BLaER1 treated with 17β-estradiol and CSF1 and Interleukin-3, amounts not matched to agents 10 nM and 100 nM (cell line): ENCODE measurements at regions not wholly inside any gene's neighbourhood (a gene's known extent, or its start where the extent isn't known, plus 50 kb on each side); places are given as distances from the start of the nearest gene placed in this dataset.
A peak's percentile ranks its signal among the peaks of the same experiment; 100 is the strongest.

Source experiments
- H3K27ac ChIP-seq, 11 experiments: shearing (Covaris generic); formaldehyde crosslinking; 2 replicates each; pipeline ENCODE4 v1.8.1; 2022
- H3K27me3 ChIP-seq, 11 experiments: shearing (Covaris generic); formaldehyde crosslinking; 2 replicates each; pipeline ENCODE4 v1.8.1; 2022
- H3K36me3 ChIP-seq, 11 experiments: shearing (Covaris generic); formaldehyde crosslinking; 2 replicates each; pipeline ENCODE4 v1.8.1; 2022
- H3K4me1 ChIP-seq, 10 experiments: shearing (Covaris generic); formaldehyde crosslinking; 2 replicates each; pipeline ENCODE4 v1.8.1; 2022
- H3K4me2 ChIP-seq, 11 experiments: shearing (Covaris generic); formaldehyde crosslinking; 2 replicates each; pipeline ENCODE4 v1.8.1; 2022
- H3K4me3 ChIP-seq, 10 experiments: shearing (Covaris generic); formaldehyde crosslinking; 2 replicates each; pipeline ENCODE4 v1.8.1; 2022
- H3K9ac ChIP-seq, 11 experiments: shearing (Covaris generic); formaldehyde crosslinking; 2 replicates each; pipeline ENCODE4 v1.8.1; 2022
- H3K9me3 ChIP-seq, 11 experiments: shearing (Covaris generic); formaldehyde crosslinking; replicated peaks in 1 of 11; 2 replicates each; pipeline ENCODE4 v1.8.1; 2022
- H4K20me1 ChIP-seq, 11 experiments: shearing (Covaris generic); formaldehyde crosslinking; 2 replicates each; pipeline ENCODE4 v1.8.1; 2022
- Cebpa-rat ChIP-seq, 11 experiments: shearing (Covaris generic); IDR thresholded peaks; 2 replicates each; pipeline ENCODE4 v1.8.1; 2022

DNA sequence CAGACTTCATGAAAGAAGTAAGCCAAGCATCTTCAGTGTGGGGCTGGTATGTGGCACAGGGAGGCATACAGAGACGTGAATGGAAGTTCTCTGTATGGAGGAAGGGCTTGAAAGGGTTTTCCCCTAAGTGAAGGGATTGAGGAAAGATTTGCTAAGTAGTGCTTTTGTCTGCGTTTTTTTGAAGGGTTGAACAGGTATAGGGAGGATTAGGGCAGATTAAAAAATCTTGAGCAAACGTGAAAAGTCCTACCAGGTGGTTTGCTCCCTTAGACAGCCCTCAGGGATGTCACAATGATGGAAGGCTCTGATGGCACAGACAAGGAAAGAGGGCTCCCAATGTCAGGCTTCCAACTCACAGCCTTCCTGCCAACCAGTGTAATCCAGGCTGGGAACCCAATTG lies 181.7 kb upstream of the TAB2 start:
- H3K27me3 ChIP-seq: no peaks in the 10 kb centered on the region
- peaks cover 0 to 32% (median 13%) of the 10 kb centered on the region in 11 experiments; a peak in 11 of 22 replicates for H3K9me3 ChIP-seq
- no peak for TF ChIP-seq Cebpa-rat (IDR thresholded peaks at IDR 0.05)
- H3K4me3 ChIP-seq: no peak overlapping the region
- no peaks in the 10 kb centered on the region for H4K20me1 ChIP-seq
- H3K36me3 ChIP-seq: no peaks in the 10 kb centered on the region
- H3K27ac ChIP-seq: no peak overlapping the region
- peaks cover 22 to 40% (median 33%) of the 10 kb centered on the region in 10 experiments for H3K4me1 ChIP-seq
- H3K9ac ChIP-seq: no peak overlapping the region
- no peak overlapping the region for H3K4me2 ChIP-seq

DNA sequence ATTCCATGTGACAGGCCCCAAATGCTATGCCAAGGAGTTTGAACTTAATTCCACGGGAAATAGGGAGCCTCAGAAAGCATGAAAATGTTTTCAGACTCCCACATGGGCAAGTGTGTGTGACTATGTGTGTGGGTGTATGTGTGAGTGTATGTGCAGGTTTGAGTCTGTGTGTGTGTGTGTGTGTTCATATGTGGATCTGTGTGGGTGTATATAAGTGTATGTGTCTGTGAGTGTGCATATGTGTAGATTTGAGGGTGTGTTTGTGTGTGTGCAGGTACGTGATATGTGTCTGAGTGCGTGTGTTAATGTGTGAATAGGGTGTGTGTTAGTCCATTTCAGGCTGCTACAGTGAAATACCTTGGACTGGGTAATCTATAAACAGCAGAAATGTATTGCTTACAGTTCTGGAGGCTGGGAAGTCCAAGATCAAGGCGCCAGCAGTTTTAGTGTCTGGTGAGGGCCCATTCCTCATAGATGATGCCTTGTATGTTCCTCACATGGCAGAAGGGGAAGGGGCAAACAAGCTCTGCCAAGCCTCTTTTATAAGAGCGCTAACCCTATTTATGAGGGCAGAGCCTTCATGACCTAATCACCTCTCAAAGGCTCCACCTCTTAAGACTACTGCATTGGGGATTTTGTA lies 181.1 kb upstream of the TAB2 start:
- H3K27me3 ChIP-seq: no peaks in the 10 kb centered on the region
- H3K4me3 ChIP-seq: no peak overlapping the region
- H3K36me3 ChIP-seq: no peaks in the 10 kb centered on the region
- H4K20me1 ChIP-seq: no peaks in the 10 kb centered on the region
- no peak overlapping the region for H3K27ac ChIP-seq
- peaks cover 22 to 40% (median 31%) of the 10 kb centered on the region in 10 experiments for H3K4me1 ChIP-seq
- peak overlapping the region in 7 of 11 experiments; percentile 9 to 68 (median 63); a peak in 13 of 22 replicates for H3K4me2 ChIP-seq
- peaks cover 0 to 26% (median 10%) of the 10 kb centered on the region in 11 experiments; a peak in 11 of 22 replicates for H3K9me3 ChIP-seq
- TF ChIP-seq Cebpa-rat (IDR thresholded peaks at IDR 0.05): no peak
- H3K9ac ChIP-seq: no peak overlapping the region

GRCh38 chr6:149136913-149137286 lies 180.6 kb upstream of the TAB2 start:
- Histone ChIP-seq H3K9me3 (peaks cover 0 to 22% (median 9%) of the 10 kb centered on the region in 11 experiments; a peak in 9 of 22 replicates), H3K36me3 (no peaks in the 10 kb centered on the region), H4K20me1 (no peaks in the 10 kb centered on the region), H3K4me3 (no peak overlapping the region), H3K4me1 (peaks cover 22 to 40% (median 31%) of the 10 kb centered on the region in 10 experiments), H3K9ac (no peak overlapping the region), H3K27ac (no peak overlapping the region), H3K4me2 (peak overlapping the region in 10 of 11 experiments; percentile 9 to 68 (median 52); a peak in 16 of 22 replicates), H3K27me3 (no peaks in the 10 kb centered on the region)
- no peak for TF ChIP-seq Cebpa-rat (IDR thresholded peaks at IDR 0.05)

GRCh38 chr6:149137594-149137993 lies 179.9 kb upstream of the TAB2 start:
- Histone ChIP-seq H4K20me1 (no peaks in the 10 kb centered on the region), H3K9ac (no peak overlapping the region), H3K36me3 (no peaks in the 10 kb centered on the region), H3K27ac (no peak overlapping the region), H3K4me3 (no peak overlapping the region), H3K27me3 (no peaks in the 10 kb centered on the region), H3K9me3 (peaks cover 0 to 17% (median 3%) of the 10 kb centered on the region in 11 experiments; a peak in 10 of 22 replicates), H3K4me1 (peaks cover 20 to 33% (median 30%) of the 10 kb centered on the region in 10 experiments), H3K4me2 (peak overlapping the region in 5 of 11 experiments; percentile 18 to 68 (median 63); a peak in 10 of 22 replicates)
- no peak for TF ChIP-seq Cebpa-rat (IDR thresholded peaks at IDR 0.05)

DNA sequence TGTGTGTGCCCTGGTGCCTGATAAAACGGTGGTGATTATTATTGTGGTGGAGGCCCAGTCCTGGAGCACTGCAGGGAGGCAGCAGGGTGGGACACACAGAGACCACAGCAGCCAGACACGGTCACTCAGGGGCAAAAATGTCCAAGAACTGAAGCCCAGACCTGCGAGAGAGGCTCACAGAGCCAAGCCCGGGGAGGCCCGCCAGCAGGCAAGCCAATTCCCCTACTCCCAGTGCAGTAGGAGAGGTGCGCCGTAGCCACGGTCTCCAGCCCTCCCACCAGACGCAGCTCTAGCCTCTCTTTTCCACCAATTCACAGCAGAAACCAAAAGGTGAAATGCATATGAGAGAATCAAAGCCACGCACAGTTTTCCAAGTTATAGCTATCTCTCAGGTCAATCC lies 179.4 kb upstream of the TAB2 start:
- no peak overlapping the region for H3K27ac ChIP-seq
- H4K20me1 ChIP-seq: no peaks in the 10 kb centered on the region
- H3K4me2 ChIP-seq: no peak overlapping the region
- peaks cover 18 to 29% (median 28%) of the 10 kb centered on the region in 10 experiments for H3K4me1 ChIP-seq
- no peak for TF ChIP-seq Cebpa-rat (IDR thresholded peaks at IDR 0.05)
- H3K27me3 ChIP-seq: no peaks in the 10 kb centered on the region
- no peak overlapping the region for H3K4me3 ChIP-seq
- H3K36me3 ChIP-seq: no peaks in the 10 kb centered on the region
- H3K9ac ChIP-seq: no peak overlapping the region
- peaks cover 3 to 15% (median 4%) of the 10 kb centered on the region in 11 experiments; a peak in 17 of 22 replicates for H3K9me3 ChIP-seq

- Histone ChIP-seq H3K4me3 (no peak overlapping the region), H3K9me3 (peaks cover 5 to 11% (median 7%) of the 10 kb centered on the region in 11 experiments; a peak in 17 of 22 replicates), H3K9ac (no peak overlapping the region), H3K4me2 (no peak overlapping the region), H3K4me1 (peaks cover 18 to 29% (median 28%) of the 10 kb centered on the region in 10 experiments), H3K27ac (no peak overlapping the region), H3K36me3 (no peaks in the 10 kb centered on the region), H4K20me1 (no peaks in the 10 kb centered on the region), H3K27me3 (no peaks in the 10 kb centered on the region)
- no peak for TF ChIP-seq Cebpa-rat (IDR thresholded peaks at IDR 0.05)
Observed at GRCh38 chr6:149138699-149139294, 178.7 kb upstream of the TAB2 start.

DNA sequence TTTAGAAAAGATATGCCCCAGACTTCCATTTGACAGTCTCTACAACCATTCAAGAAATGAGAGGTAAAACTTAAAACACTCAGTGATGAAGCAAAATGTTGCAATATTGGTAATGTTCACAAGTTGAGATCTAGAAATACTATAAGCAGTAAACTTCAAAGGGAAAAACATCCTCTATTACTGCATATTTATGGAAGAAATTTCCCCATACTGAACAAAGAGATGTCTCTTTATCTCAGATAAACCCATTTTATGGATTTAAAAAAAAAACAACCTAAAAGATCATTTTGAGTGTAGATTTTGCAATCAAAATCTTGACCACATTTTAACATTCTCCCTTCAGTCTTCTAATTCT lies 177.8 kb upstream of the TAB2 start:
- no peaks in the 10 kb centered on the region for H3K36me3 ChIP-seq
- TF ChIP-seq Cebpa-rat (IDR thresholded peaks at IDR 0.05): no peak
- H3K4me2 ChIP-seq: peak overlapping the region in 10 of 11 experiments; percentile 27 to 75 (median 50); a peak in 16 of 22 replicates
- peak overlapping the region in 2 of 11 experiments; percentile 11 to 33; a peak in 2 of 22 replicates for H3K27ac ChIP-seq
- H3K27me3 ChIP-seq: no peaks in the 10 kb centered on the region
- H3K4me3 ChIP-seq: no peak overlapping the region
- no peaks in the 10 kb centered on the region for H4K20me1 ChIP-seq
- peaks cover 18 to 29% (median 26%) of the 10 kb centered on the region in 10 experiments for H3K4me1 ChIP-seq
- H3K9me3 ChIP-seq: peaks cover 4 to 11% (median 7%) of the 10 kb centered on the region in 11 experiments; a peak in 17 of 22 replicates
- no peak overlapping the region for H3K9ac ChIP-seq

- Histone ChIP-seq H3K27ac (peak overlapping the region in 8 of 11 experiments; percentile 2 to 37 (median 12); a peak in 8 of 22 replicates), H3K27me3 (no peaks in the 10 kb centered on the region), H3K9ac (peak overlapping the region in 4 of 11 experiments; percentile 8 to 30 (median 12); a peak in 5 of 22 replicates), H3K4me1 (peaks cover 16 to 29% (median 25%) of the 10 kb centered on the region in 10 experiments), H3K4me2 (peak overlapping the region; percentile 22 to 75 (median 50); a peak in 20 of 22 replicates), H3K4me3 (no peak overlapping the region), H4K20me1 (no peaks in the 10 kb centered on the region), H3K36me3 (no peaks in the 10 kb centered on the region), H3K9me3 (peaks cover 4 to 11% (median 7%) of the 10 kb centered on the region in 11 experiments; a peak in 17 of 22 replicates)
- TF ChIP-seq Cebpa-rat (IDR thresholded peaks at IDR 0.05): no peak
Observed at GRCh38 chr6:149140137-149140909, 177.2 kb upstream of the TAB2 start.

GRCh38 chr6:149140910-149141290 lies 176.6 kb upstream of the TAB2 start:
- no peaks in the 10 kb centered on the region for H3K27me3 ChIP-seq
- H3K9ac ChIP-seq: peak overlapping the region in 3 of 11 experiments; percentile 8 to 30 (median 15); a peak in 4 of 22 replicates
- H3K36me3 ChIP-seq: no peaks in the 10 kb centered on the region
- H4K20me1 ChIP-seq: no peaks in the 10 kb centered on the region
- H3K27ac ChIP-seq: peak overlapping the region in 8 of 11 experiments; percentile 2 to 37 (median 12); a peak in 7 of 22 replicates
- peaks cover 12 to 29% (median 25%) of the 10 kb centered on the region in 10 experiments for H3K4me1 ChIP-seq
- H3K9me3 ChIP-seq: peaks cover 4 to 11% (median 7%) of the 10 kb centered on the region in 11 experiments; a peak in 17 of 22 replicates
- no peak for TF ChIP-seq Cebpa-rat (IDR thresholded peaks at IDR 0.05)
- no peak overlapping the region for H3K4me3 ChIP-seq
- H3K4me2 ChIP-seq: peak overlapping the region; percentile 22 to 75 (median 50); a peak in 19 of 22 replicates
